Transverse colon (tissue), 4 donors: ENCODE measurements at regions not wholly inside any gene's neighbourhood (a gene's known extent, or its start where the extent isn't known, plus 50 kb on each side); places are given as distances from the start of the nearest gene placed in this dataset.

Experiments used
- POLR2A ChIP-seq: fragments of 450-650 bp; IDR thresholded peaks from one replicate; pipeline ENCODE4 v1.6.1; 2016; ENCODE audit warnings: antibody characterized with exemption, mild to moderate bottlenecking, moderate library complexity
- POLR2AphosphoS5 ChIP-seq, 3 donors: sonication (generic); formaldehyde crosslinking; IDR thresholded peaks; one replicate each; pipeline ENCODE4 v1.6.1; 2016; ENCODE audit warnings: antibody characterized with exemption in 3 of 3
- TF ChIP-seq, protein P1 (sequence below), 5 experiments: fragments of 200-600 bp in 3 of 5; fragments of 450-650 bp in 2 of 5; sonication (generic) in 3 of 5; IDR thresholded peaks; 1 replicate in 2 of 5; 2 replicates in 3 of 5; pipeline ENCODE4 v1.5.1; 2016 to 2017; ENCODE audit warnings: antibody characterized with exemption in 5 of 5, inconsistent platforms in 3 of 5, mild to moderate bottlenecking in 2 of 5, moderate library complexity in 1 of 5

DNA sequence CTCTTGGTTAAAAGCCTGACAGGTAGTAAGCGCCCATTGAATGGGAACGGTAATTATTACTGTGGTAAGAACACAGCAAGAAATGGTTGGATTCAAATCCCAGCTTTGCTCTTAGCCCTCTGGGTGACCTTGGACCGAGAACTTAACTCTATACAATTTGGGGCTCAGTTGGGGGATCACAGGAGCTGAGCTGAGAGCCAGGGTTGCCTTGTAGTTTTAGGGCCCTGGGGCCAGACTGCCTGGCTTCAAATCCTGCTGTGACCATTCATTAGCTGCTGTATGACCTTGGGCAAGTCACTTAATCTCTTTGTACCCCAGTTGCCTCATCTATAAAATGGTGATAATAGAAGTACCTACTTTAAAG, 87.4 kb upstream of the SH3PXD2B start:
- TF ChIP-seq, protein P1, sequence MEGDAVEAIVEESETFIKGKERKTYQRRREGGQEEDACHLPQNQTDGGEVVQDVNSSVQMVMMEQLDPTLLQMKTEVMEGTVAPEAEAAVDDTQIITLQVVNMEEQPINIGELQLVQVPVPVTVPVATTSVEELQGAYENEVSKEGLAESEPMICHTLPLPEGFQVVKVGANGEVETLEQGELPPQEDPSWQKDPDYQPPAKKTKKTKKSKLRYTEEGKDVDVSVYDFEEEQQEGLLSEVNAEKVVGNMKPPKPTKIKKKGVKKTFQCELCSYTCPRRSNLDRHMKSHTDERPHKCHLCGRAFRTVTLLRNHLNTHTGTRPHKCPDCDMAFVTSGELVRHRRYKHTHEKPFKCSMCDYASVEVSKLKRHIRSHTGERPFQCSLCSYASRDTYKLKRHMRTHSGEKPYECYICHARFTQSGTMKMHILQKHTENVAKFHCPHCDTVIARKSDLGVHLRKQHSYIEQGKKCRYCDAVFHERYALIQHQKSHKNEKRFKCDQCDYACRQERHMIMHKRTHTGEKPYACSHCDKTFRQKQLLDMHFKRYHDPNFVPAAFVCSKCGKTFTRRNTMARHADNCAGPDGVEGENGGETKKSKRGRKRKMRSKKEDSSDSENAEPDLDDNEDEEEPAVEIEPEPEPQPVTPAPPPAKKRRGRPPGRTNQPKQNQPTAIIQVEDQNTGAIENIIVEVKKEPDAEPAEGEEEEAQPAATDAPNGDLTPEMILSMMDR (IDR thresholded peaks at IDR 0.05): no peak
- TF ChIP-seq POLR2A: no peak
- TF ChIP-seq POLR2AphosphoS5 (IDR thresholded peaks at IDR 0.05): no peak
